ENCODE measurements at regions not wholly inside any gene's neighbourhood (a gene's known extent, or its start where the extent isn't known, plus 50 kb on each side); places are given as distances from the start of the nearest gene placed in this dataset.
"Not testable (repeated sequence)": the region's sequence is repeated elsewhere in the genome, so short reads cannot be mapped to it uniquely, and the experiment has no call there.

- no peak overlapping the region for H3K27ac ChIP-seq
- TF ChIP-seq POLR2A (IDR thresholded peaks at IDR 0.05) = no peak
- TF ChIP-seq, protein P1, sequence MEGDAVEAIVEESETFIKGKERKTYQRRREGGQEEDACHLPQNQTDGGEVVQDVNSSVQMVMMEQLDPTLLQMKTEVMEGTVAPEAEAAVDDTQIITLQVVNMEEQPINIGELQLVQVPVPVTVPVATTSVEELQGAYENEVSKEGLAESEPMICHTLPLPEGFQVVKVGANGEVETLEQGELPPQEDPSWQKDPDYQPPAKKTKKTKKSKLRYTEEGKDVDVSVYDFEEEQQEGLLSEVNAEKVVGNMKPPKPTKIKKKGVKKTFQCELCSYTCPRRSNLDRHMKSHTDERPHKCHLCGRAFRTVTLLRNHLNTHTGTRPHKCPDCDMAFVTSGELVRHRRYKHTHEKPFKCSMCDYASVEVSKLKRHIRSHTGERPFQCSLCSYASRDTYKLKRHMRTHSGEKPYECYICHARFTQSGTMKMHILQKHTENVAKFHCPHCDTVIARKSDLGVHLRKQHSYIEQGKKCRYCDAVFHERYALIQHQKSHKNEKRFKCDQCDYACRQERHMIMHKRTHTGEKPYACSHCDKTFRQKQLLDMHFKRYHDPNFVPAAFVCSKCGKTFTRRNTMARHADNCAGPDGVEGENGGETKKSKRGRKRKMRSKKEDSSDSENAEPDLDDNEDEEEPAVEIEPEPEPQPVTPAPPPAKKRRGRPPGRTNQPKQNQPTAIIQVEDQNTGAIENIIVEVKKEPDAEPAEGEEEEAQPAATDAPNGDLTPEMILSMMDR (IDR thresholded peaks at IDR 0.05) = no peak
- no peaks in the 10 kb centered on the region for H3K4me1 ChIP-seq
- no peaks in the 10 kb centered on the region for H3K9me3 ChIP-seq
- DNase-seq = no peak
- no peaks in the 10 kb centered on the region for H3K36me3 ChIP-seq
- intact Hi-C loops (cut with DNase I; ENCODE audit: low total_unique reads) = no loop called here
- no peaks in the 10 kb centered on the region for H3K27me3 ChIP-seq
- no peak overlapping the region for H3K4me3 ChIP-seq
Observed at GRCh38 chr7:109659261-109659660, 1089.6 kb downstream of the DNAJB9 start.

DNA sequence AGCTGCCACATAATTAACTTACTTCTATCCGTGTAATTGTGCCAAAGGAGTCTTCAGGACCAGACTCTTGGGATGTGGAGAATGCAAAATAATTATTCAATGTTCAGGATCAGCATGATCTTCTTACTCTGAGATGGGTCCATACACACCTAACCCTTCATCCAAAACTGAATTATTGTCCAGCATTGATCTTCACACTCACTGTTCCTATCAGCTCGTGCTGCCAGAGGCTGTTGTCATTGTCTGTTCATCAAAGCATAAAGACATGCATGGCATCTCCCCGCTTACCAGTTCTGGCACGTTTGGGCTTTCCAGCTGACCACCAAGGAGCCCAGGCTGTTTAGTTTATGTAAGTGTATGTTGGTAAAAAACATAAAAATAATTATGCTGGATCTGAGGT, 1090.7 kb downstream of the DNAJB9 start:
- TF ChIP-seq, protein P1 (IDR thresholded peaks at IDR 0.05) = no peak
- TF ChIP-seq POLR2A (IDR thresholded peaks at IDR 0.05) = no peak
- Histone ChIP-seq H3K27ac (no peak overlapping the region), H3K27me3 (no peaks in the 10 kb centered on the region), H3K9me3 (no peaks in the 10 kb centered on the region), H3K4me1 (no peaks in the 10 kb centered on the region), H3K36me3 (no peaks in the 10 kb centered on the region), H3K4me3 (no peak overlapping the region)
- no peak for DNase-seq
- intact Hi-C loops (cut with DNase I; ENCODE audit: low total_unique reads) = no loop called here

DNA sequence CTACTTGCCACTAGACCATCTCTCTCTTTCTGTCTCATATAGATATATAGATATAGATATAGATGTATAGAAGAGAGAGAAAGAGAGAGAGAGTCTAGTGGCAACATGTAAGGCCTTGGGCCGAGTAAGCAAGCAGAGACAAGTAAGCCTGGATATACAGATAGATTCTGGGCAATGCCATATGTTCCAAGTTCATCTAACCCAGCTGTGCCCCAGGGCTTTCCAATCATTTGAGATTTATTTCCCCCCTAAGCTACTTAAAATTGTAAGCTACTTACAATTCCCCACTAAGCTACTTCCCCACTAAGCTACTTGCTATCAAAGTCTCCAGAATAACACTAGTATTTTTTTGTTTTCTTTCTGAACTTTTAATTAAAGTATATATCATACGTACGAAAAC, 1094.1 kb downstream of the DNAJB9 start:
- no peak for DNase-seq
- H3K36me3 ChIP-seq = no peaks in the 10 kb centered on the region
- intact Hi-C loops (cut with DNase I; ENCODE audit: low total_unique reads) = no loop called here
- no peak overlapping the region for H3K27ac ChIP-seq
- no peaks in the 10 kb centered on the region for H3K9me3 ChIP-seq
- H3K4me3 ChIP-seq = no peak overlapping the region
- TF ChIP-seq, protein P1 (IDR thresholded peaks at IDR 0.05) = no peak
- no peak for TF ChIP-seq POLR2A (IDR thresholded peaks at IDR 0.05)
- no peaks in the 10 kb centered on the region for H3K4me1 ChIP-seq
- no peaks in the 10 kb centered on the region for H3K27me3 ChIP-seq

GRCh38 chr7:109687269-109687668, 1117.6 kb downstream of the DNAJB9 start:
- H3K27me3 ChIP-seq; H3K9me3 ChIP-seq; H3K4me1 ChIP-seq; DNase-seq; H3K36me3 ChIP-seq; H3K27ac ChIP-seq; intact Hi-C loops (cut with DNase I; ENCODE audit: low total_unique reads); H3K4me3 ChIP-seq: not testable (repeated sequence)

- H3K36me3 ChIP-seq; H3K4me1 ChIP-seq; H3K4me3 ChIP-seq; H3K27me3 ChIP-seq; H3K9me3 ChIP-seq; intact Hi-C loops (cut with DNase I; ENCODE audit: low total_unique reads); DNase-seq; H3K27ac ChIP-seq: not testable (repeated sequence)
Observed at GRCh38 chr7:109692613-109693012, 1122.9 kb downstream of the DNAJB9 start.

GRCh38 chr7:109694149-109695071, 1124.7 kb downstream of the DNAJB9 start:
- TF ChIP-seq, protein P1 (IDR thresholded peaks at IDR 0.05) = no peak
- no peak for TF ChIP-seq POLR2A (IDR thresholded peaks at IDR 0.05)
- Histone ChIP-seq H3K4me1 (no peaks in the 10 kb centered on the region), H3K9me3 (no peaks in the 10 kb centered on the region), H3K27me3 (no peaks in the 10 kb centered on the region), H3K36me3 (no peaks in the 10 kb centered on the region), H3K27ac (no peak overlapping the region), H3K4me3 (no peak overlapping the region)
- DNase-seq = no peak
- intact Hi-C loops (cut with DNase I; ENCODE audit: low total_unique reads) = no loop called here

Measured in uterus (tissue), 3 donors.